Ovary (tissue), 7 donors: ENCODE measurements at regions not wholly inside any gene's neighbourhood (a gene's known extent, or its start where the extent isn't known, plus 50 kb on each side); places are given as distances from the start of the nearest gene placed in this dataset.

Experiments used
- DNase-seq, 5 donors: peaks; one replicate each; pipeline ENCODE4 v3.0.0-alpha.2; 2019 to 2020
- H3K27ac ChIP-seq, 2 donors: fragments of 200-600 bp; one replicate each; pipeline versions ENCODE4 v1.5.1 to v1.8.0; 2019 to 2022
- H3K27me3 ChIP-seq: fragments of 200-600 bp; one replicate; pipeline ENCODE4 v1.8.0; 2022
- H3K36me3 ChIP-seq: fragments of 200-600 bp; sonication (generic); one replicate; pipeline ENCODE4 v1.5.1; 2019
- H3K4me1 ChIP-seq: one replicate; pipeline ENCODE4 v1.8.1; 2013; ENCODE audit warnings: mild to moderate bottlenecking, moderate library complexity; ENCODE audit not compliant: insufficient read depth
- H3K4me3 ChIP-seq: fragments of 200-600 bp; sonication (generic); one replicate; pipeline ENCODE4 v1.5.1; 2017
- H3K9me3 ChIP-seq, 2 donors: fragments of 200-600 bp in 1 of 2; sonication (generic) in 1 of 2; one replicate each; pipeline versions ENCODE4 v1.5.1 to v1.8.1; 2013 to 2019; ENCODE audit warnings: mild to moderate bottlenecking in 1 of 2, moderate library complexity in 1 of 2
- CTCF ChIP-seq, 3 donors: fragments of 450-650 bp in 2 of 3; fragments of 200-600 bp in 1 of 3; IDR thresholded peaks; one replicate each; pipeline versions ENCODE4 v1.5.1 to v1.8.0; 2016 to 2022; ENCODE audit warnings: antibody characterized with exemption in 3 of 3, mild to moderate bottlenecking in 1 of 3
- EP300 ChIP-seq: sonication (generic); formaldehyde crosslinking; IDR thresholded peaks from one replicate; pipeline ENCODE4 v1.6.1; 2017; ENCODE audit warnings: antibody characterized with exemption
- POLR2A ChIP-seq: fragments of 450-650 bp; IDR thresholded peaks from one replicate; pipeline ENCODE4 v1.6.1; 2017; ENCODE audit warnings: antibody characterized with exemption, mild to moderate bottlenecking, moderate library complexity
- WGBS, 3 donors: extraction: QIAGEN DNeasy Blood & Tissue Kit in 1 of 3; methylation state at CpG; one replicate each; pipeline versions ENCODE4 v1.1.5 to v1.1.7; 2013 to 2017; 5-methylcytosine and 5-hydroxymethylcytosine counted together
- intact Hi-C, 4 donors: fragments of 100-400 bp; cut with DNase I; formaldehyde crosslinking; loops; one replicate each; pipeline versions ENCODE4 v1.11.0 to v1.15.1; 2022 to 2023
- donor health status: DM: no; HTN: no; CAD: no; lungs with moderate emphysema.
- donor health status: DM: no; HTN: no; CAD: no.
- donor health status: Bipolar disorder and iron deficiency.
- donor health status: DM: no; HTN: no; CAD: no.
- donor health status: DM: yes; HTN: yes; CAD: no.

- intact Hi-C loops, result loop anchor here in 1 of 4 donors (5.0 kb wide), 1 partner anchor 57 kb away; no protein-coding TSS in a partner anchor
- H3K4me1 ChIP-seq, result peaks cover 7% of the 10 kb centered on the region
- no peak overlapping the region for H3K4me3 ChIP-seq
- WGBS, 3 donors, result 95 to 98% (median 97%) methylated on average over 2 of the region's 2 CpGs
- H3K9me3 ChIP-seq, result no peaks in the 10 kb centered on the region
- H3K36me3 ChIP-seq, result no peaks in the 10 kb centered on the region
- TF ChIP-seq CTCF (IDR thresholded peaks at IDR 0.05) (no peak), POLR2A (no peak), EP300 (no peak)
- no peak for DNase-seq
- H3K27ac ChIP-seq, result no peak overlapping the region
- no peaks in the 10 kb centered on the region for H3K27me3 ChIP-seq
These were observed 352.6 kb downstream of the TNS1 start for GRCh38 chr2:217650229-217650628.

- intact Hi-C loops, result loop anchor here in 1 of 4 donors (10.0 kb wide), 1 partner anchor 113 kb away; no protein-coding TSS in a partner anchor
- no peaks in the 10 kb centered on the region for H3K27me3 ChIP-seq
- no peak for DNase-seq
- H3K9me3 ChIP-seq, result no peaks in the 10 kb centered on the region
- no peak overlapping the region for H3K27ac ChIP-seq
- no peaks in the 10 kb centered on the region for H3K36me3 ChIP-seq
- no peak overlapping the region for H3K4me3 ChIP-seq
- TF ChIP-seq EP300, result no peak
- no peak for TF ChIP-seq CTCF (IDR thresholded peaks at IDR 0.05)
- no peak for TF ChIP-seq POLR2A
- WGBS, 3 donors, result 69 to 86% (median 77%) methylated on average over 2 of the region's 2 CpGs
- peaks cover 1% of the 10 kb centered on the region for H3K4me1 ChIP-seq
These were observed 354.9 kb downstream of the TNS1 start for GRCh38 chr2:217647925-217648324.

GRCh38 chr2:217647226-217647625, 355.6 kb downstream of the TNS1 start:
- DNase-seq, result no peak
- no peak overlapping the region for H3K4me3 ChIP-seq
- intact Hi-C loops, result loop anchor here in 1 of 4 donors (10.0 kb wide), 1 partner anchor 112 kb away; no protein-coding TSS in a partner anchor
- H3K27me3 ChIP-seq, result no peaks in the 10 kb centered on the region
- no peak overlapping the region for H3K27ac ChIP-seq
- no peaks in the 10 kb centered on the region for H3K9me3 ChIP-seq
- no peaks in the 10 kb centered on the region for H3K36me3 ChIP-seq
- TF ChIP-seq EP300 (no peak), POLR2A (no peak), CTCF (IDR thresholded peaks at IDR 0.05) (no peak)
- no peaks in the 10 kb centered on the region for H3K4me1 ChIP-seq

- Histone ChIP-seq H3K27ac (no peak overlapping the region), H3K27me3 (no peaks in the 10 kb centered on the region), H3K4me1 (no peaks in the 10 kb centered on the region), H3K9me3 (no peaks in the 10 kb centered on the region), H3K4me3 (no peak overlapping the region), H3K36me3 (no peaks in the 10 kb centered on the region)
- WGBS, 3 donors, result 91 to 95% (median 94%) methylated on average over 1 of the region's 1 CpG
- no peak for TF ChIP-seq EP300
- DNase-seq, result no peak
- intact Hi-C loops, result loop anchor here in 1 of 4 donors (10.0 kb wide), 1 partner anchor 111 kb away; no protein-coding TSS in a partner anchor
These were observed 356.9 kb downstream of the TNS1 start for GRCh38 chr2:217645896-217646295.

- Histone ChIP-seq H3K27ac (no peak overlapping the region), H3K4me3 (no peak overlapping the region), H3K9me3 (no peaks in the 10 kb centered on the region), H3K36me3 (no peaks in the 10 kb centered on the region), H3K4me1 (no peaks in the 10 kb centered on the region), H3K27me3 (no peaks in the 10 kb centered on the region)
- 57 to 69% (median 61%) methylated on average over 6 of the region's 6 CpGs for WGBS, 3 donors
- intact Hi-C loops, result loop anchor here in 1 of 4 donors (10.0 kb wide), 1 partner anchor 109 kb away; no protein-coding TSS in a partner anchor
- no peak for DNase-seq
- no peak for TF ChIP-seq EP300
- no peak for TF ChIP-seq CTCF (IDR thresholded peaks at IDR 0.05)
- no peak for TF ChIP-seq POLR2A
These were observed 358.9 kb downstream of the TNS1 start for GRCh38 chr2:217643789-217644301.
